Hepatocyte (in vitro differentiated cells): ENCODE measurements at regions not wholly inside any gene's neighbourhood (a gene's known extent, or its start where the extent isn't known, plus 50 kb on each side); places are given as distances from the start of the nearest gene placed in this dataset.

Experiments
- DNase-seq: peaks from one replicate; pipeline ENCODE4 v3.0.0-alpha.2; 2016; ENCODE audit warnings: low spot score
- H2AFZ ChIP-seq: fragments of 200-600 bp; sonication (generic); 2 replicates; pipeline ENCODE4 v1.6.0; 2016; ENCODE audit warnings: antibody characterized with exemption, mild to moderate bottlenecking
- H3K27ac ChIP-seq: fragments of 200-600 bp; sonication (generic); 2 replicates; pipeline ENCODE4 v1.5.1; 2016; ENCODE audit warnings: mild to moderate bottlenecking
- H3K27me3 ChIP-seq: fragments of 200-600 bp; sonication (generic); 2 replicates; pipeline ENCODE4 v1.6.1; 2016
- H3K36me3 ChIP-seq: fragments of 200-600 bp; sonication (generic); replicated peaks from 2 replicates; pipeline ENCODE4 v1.5.1; 2016; ENCODE audit warnings: low read depth; ENCODE audit not compliant: insufficient read depth
- H3K4me1 ChIP-seq: fragments of 200-600 bp; sonication (generic); 2 replicates; pipeline ENCODE4 v1.5.1; 2016; ENCODE audit warnings: mild to moderate bottlenecking, moderate library complexity; ENCODE audit not compliant: insufficient read depth
- H3K4me2 ChIP-seq: fragments of 200-600 bp; sonication (generic); 2 replicates; pipeline ENCODE4 v1.6.0; 2016
- H3K4me3 ChIP-seq: fragments of 200-600 bp; sonication (generic); 2 replicates; pipeline ENCODE4 v1.5.1; 2016; ENCODE audit warnings: mild to moderate bottlenecking
- H3K79me2 ChIP-seq: fragments of 200-600 bp; sonication (generic); 2 replicates; pipeline ENCODE4 v1.6.0; 2017; ENCODE audit warnings: mild to moderate bottlenecking
- H3K9me2 ChIP-seq: fragments of 200-600 bp; sonication (generic); replicated peaks from 2 replicates; pipeline ENCODE4 v1.6.0; 2017; ENCODE audit warnings: mild to moderate bottlenecking; ENCODE audit not compliant: insufficient read depth
- H3K9me3 ChIP-seq: fragments of 200-600 bp; sonication (generic); 2 replicates; pipeline ENCODE4 v1.5.1; 2016; ENCODE audit warnings: low read depth, mild to moderate bottlenecking
- H4K20me1 ChIP-seq: fragments of 200-600 bp; sonication (generic); 2 replicates; pipeline ENCODE4 v1.6.0; 2016; ENCODE audit warnings: mild to moderate bottlenecking; ENCODE audit not compliant: insufficient read depth, poor library complexity, severe bottlenecking
- EZH2 ChIP-seq: fragments of 200-600 bp; sonication (generic); IDR thresholded peaks from 2 replicates; pipeline ENCODE4 v1.6.1; 2016; ENCODE audit warnings: antibody characterized with exemption, mild to moderate bottlenecking, borderline replicate concordance
- EZH2phosphoT487 ChIP-seq: fragments of 200-600 bp; sonication (generic); IDR thresholded peaks from one replicate; pipeline ENCODE4 v1.6.1; 2018; ENCODE audit warnings: antibody characterized with exemption, mild to moderate bottlenecking, low read depth, moderate library complexity; ENCODE audit not compliant: unreplicated experiment, severe bottlenecking
- WGBS: methylation state at CpG from one replicate; pipeline ENCODE4 v1.1.6; 2016; ENCODE audit warnings: low lambda C conversion rate; ENCODE audit errors: missing lambda C conversion rate; 5-methylcytosine and 5-hydroxymethylcytosine counted together
- TF ChIP-seq, protein P1 (sequence below): fragments of 200-600 bp; sonication (generic); IDR thresholded peaks from 2 replicates; pipeline ENCODE4 v1.5.1; 2016; ENCODE audit warnings: antibody characterized with exemption, mild to moderate bottlenecking; ENCODE audit not compliant: poor library complexity

DNA sequence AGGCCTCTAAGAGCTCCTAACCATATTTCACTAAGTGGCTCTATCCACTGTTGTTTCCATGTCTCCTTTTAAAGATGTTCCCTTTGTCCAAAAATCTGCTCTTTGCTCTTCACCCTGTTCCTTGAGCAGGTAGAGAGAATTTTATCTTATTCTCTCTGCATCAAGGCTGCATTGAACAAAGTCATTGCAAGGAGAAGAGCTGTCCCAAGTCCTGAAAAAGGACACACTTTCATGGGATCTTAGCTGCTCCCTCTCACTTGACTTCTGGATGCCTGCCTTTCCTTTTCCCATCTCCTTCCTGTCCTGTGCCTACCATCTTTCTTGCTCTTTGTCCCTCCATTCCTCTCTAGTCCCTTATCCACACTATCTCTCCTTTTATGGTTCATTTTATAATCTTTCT lies 235.2 kb upstream of the THSD7B start:
- H3K9me3 ChIP-seq: no peaks in the 10 kb centered on the region
- DNase-seq: no peak
- H3K4me3 ChIP-seq: no peak overlapping the region
- no peak overlapping the region for H3K4me2 ChIP-seq
- H3K27me3 ChIP-seq: no peaks in the 10 kb centered on the region
- H3K9me2 ChIP-seq: no peaks in the 10 kb centered on the region
- no peaks in the 10 kb centered on the region for H3K36me3 ChIP-seq
- no peak overlapping the region for H3K27ac ChIP-seq
- TF ChIP-seq EZH2 (no peak), EZH2phosphoT487 (no peak)
- TF ChIP-seq, protein P1, sequence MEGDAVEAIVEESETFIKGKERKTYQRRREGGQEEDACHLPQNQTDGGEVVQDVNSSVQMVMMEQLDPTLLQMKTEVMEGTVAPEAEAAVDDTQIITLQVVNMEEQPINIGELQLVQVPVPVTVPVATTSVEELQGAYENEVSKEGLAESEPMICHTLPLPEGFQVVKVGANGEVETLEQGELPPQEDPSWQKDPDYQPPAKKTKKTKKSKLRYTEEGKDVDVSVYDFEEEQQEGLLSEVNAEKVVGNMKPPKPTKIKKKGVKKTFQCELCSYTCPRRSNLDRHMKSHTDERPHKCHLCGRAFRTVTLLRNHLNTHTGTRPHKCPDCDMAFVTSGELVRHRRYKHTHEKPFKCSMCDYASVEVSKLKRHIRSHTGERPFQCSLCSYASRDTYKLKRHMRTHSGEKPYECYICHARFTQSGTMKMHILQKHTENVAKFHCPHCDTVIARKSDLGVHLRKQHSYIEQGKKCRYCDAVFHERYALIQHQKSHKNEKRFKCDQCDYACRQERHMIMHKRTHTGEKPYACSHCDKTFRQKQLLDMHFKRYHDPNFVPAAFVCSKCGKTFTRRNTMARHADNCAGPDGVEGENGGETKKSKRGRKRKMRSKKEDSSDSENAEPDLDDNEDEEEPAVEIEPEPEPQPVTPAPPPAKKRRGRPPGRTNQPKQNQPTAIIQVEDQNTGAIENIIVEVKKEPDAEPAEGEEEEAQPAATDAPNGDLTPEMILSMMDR: no peak
- H4K20me1 ChIP-seq: no peaks in the 10 kb centered on the region
- no peaks in the 10 kb centered on the region for H3K4me1 ChIP-seq
- no peaks in the 10 kb centered on the region for H3K79me2 ChIP-seq
- no peak overlapping the region for H2AFZ ChIP-seq

DNA sequence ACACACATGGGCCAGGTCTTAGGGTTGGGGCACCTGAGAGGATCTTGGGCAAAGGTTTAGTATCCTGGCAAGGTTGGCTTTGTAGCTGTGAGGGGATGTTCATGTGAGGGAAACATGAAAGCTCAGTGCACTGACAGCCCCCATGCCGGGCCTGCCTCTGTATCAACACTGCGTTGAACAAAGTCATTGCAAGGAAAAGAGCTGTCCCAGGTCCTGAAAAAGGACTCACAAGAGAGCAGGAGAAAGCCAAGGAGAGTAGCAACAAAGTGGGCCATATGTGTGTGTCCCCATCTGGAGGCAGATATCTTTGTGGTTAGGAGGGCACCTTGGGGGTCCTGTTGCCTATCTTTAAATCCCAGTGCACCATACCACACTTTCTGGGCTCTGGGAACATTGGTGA lies 237.8 kb upstream of the THSD7B start:
- no peaks in the 10 kb centered on the region for H3K9me2 ChIP-seq
- H3K9me3 ChIP-seq: no peaks in the 10 kb centered on the region
- no peaks in the 10 kb centered on the region for H3K4me1 ChIP-seq
- no peaks in the 10 kb centered on the region for H4K20me1 ChIP-seq
- no peak overlapping the region for H3K4me3 ChIP-seq
- no peaks in the 10 kb centered on the region for H3K79me2 ChIP-seq
- no peak overlapping the region for H3K4me2 ChIP-seq
- peak; percentile 75 for DNase-seq
- no peaks in the 10 kb centered on the region for H3K36me3 ChIP-seq
- H3K27ac ChIP-seq: no peak overlapping the region
- WGBS: 8% methylated on average over 2 of the region's 2 CpGs
- no peak overlapping the region for H2AFZ ChIP-seq
- no peaks in the 10 kb centered on the region for H3K27me3 ChIP-seq
- TF ChIP-seq EZH2 (no peak), EZH2phosphoT487 (no peak)
- TF ChIP-seq, protein P1: no peak

DNA sequence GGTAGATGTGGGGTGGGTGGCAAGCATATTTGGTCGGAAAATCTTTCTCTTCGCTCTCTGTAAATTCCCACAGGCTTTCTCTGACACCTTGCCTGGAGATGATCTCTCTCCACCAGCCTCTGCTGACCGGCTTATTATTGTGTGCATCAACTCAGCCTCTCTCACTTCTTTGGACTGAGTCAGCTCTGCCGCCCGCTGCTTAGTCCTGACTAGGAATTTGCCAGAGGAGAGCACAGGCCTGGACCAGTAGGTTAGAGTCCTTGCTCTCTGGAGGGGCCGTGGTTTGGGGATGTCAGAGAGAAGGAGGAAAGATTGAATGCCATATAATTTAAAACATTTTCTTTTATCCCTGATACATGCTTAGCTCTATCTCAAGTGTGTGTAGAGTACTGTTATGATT lies 242.6 kb upstream of the THSD7B start:
- no peak for TF ChIP-seq EZH2
- no peak for TF ChIP-seq EZH2phosphoT487
- TF ChIP-seq, protein P1: no peak
- DNase-seq: no peak

DNA sequence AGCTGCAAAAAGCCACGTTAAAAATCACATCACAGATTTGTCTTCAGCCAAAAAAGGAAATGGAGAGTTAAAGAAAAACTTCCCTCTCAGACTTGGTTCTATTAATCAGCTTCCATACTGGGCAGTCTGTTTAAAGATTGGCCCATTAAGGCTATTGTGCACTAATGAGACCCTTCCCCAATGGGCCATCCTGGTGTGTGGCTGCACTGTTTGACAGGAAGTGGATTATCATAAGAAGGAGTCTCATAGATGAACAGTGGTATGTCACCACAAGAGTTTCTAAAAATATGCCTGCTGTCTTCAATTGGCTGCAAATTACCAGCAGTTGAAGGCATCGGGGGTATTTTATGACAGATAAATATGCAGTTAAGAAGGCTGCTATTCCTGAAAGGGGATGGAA lies 247.6 kb upstream of the THSD7B start:
- H3K27me3 ChIP-seq: no peaks in the 10 kb centered on the region
- 32% methylated on average over 2 of the region's 2 CpGs for WGBS
- no peaks in the 10 kb centered on the region for H3K36me3 ChIP-seq
- H3K4me3 ChIP-seq: no peak overlapping the region
- H3K4me1 ChIP-seq: no peaks in the 10 kb centered on the region
- no peak overlapping the region for H2AFZ ChIP-seq
- no peaks in the 10 kb centered on the region for H4K20me1 ChIP-seq
- no peaks in the 10 kb centered on the region for H3K9me3 ChIP-seq
- H3K79me2 ChIP-seq: no peaks in the 10 kb centered on the region
- no peak overlapping the region for H3K27ac ChIP-seq
- no peak for DNase-seq
- TF ChIP-seq EZH2 (no peak), EZH2phosphoT487 (no peak)
- no peaks in the 10 kb centered on the region for H3K9me2 ChIP-seq
- H3K4me2 ChIP-seq: no peak overlapping the region

More for the DNA sequence above, 242.6 kb upstream of the THSD7B start:
- H3K9me3 ChIP-seq: no peaks in the 10 kb centered on the region
- no peaks in the 10 kb centered on the region for H3K9me2 ChIP-seq
- H4K20me1 ChIP-seq: no peaks in the 10 kb centered on the region
- H3K27ac ChIP-seq: no peak overlapping the region
- WGBS: 87% methylated on average over 6 of the region's 6 CpGs
- H3K4me1 ChIP-seq: no peaks in the 10 kb centered on the region
- no peak overlapping the region for H3K4me3 ChIP-seq
- H2AFZ ChIP-seq: no peak overlapping the region
- H3K79me2 ChIP-seq: no peaks in the 10 kb centered on the region
- no peaks in the 10 kb centered on the region for H3K27me3 ChIP-seq
- no peak overlapping the region for H3K4me2 ChIP-seq
- no peaks in the 10 kb centered on the region for H3K36me3 ChIP-seq
